WTC11 (cell line): ENCODE measurements at regions not wholly inside any gene's neighbourhood (a gene's known extent, or its start where the extent isn't known, plus 50 kb on each side); places are given as distances from the start of the nearest gene placed in this dataset.

Experiments
- ATAC-seq: fragments of 200-7000 bp; cut with Tn5 transposase; 2 replicates; pipeline ENCODE4 v1.10.0; 2021; ENCODE audit warnings: mild to moderate bottlenecking, moderate library complexity
- CTCF ChIA-PET: fragments of 300-600 bp; sonication (Branson Sonifier 250); formaldehyde crosslinking; loops from one replicate; lab custom pipeline; 2021; ENCODE audit warnings: antibody characterized with exemption; lab: Charles Lee
- POLR2A ChIA-PET: fragments of 350-600 bp; sonication (Branson Sonifier 250); formaldehyde crosslinking; loops from one replicate; lab custom pipeline; 2021; ENCODE audit warnings: antibody characterized with exemption; lab: Charles Lee
- DNase-seq: peaks from one replicate; pipeline ENCODE4 v3.0.0; 2021; ENCODE audit warnings: low spot score
- H3K27ac Mint-ChIP-seq: 2 replicates; pipeline ENCODE4 v1.8.0; 2021; ENCODE audit warnings: mixed read lengths
- H3K27me3 Mint-ChIP-seq: 2 replicates; pipeline ENCODE4 v1.8.0; 2021; ENCODE audit warnings: low read depth, mild to moderate bottlenecking, moderate library complexity, mixed read lengths
- H3K36me3 Mint-ChIP-seq: 2 replicates; pipeline ENCODE4 v1.8.0; 2021; ENCODE audit warnings: mixed read lengths
- H3K4me1 Mint-ChIP-seq: 2 replicates; pipeline ENCODE4 v1.8.0; 2022; ENCODE audit warnings: mixed read lengths
- H3K4me3 Mint-ChIP-seq: 2 replicates; pipeline ENCODE4 v1.8.0; 2021; ENCODE audit warnings: mild to moderate bottlenecking, moderate library complexity, mixed read lengths
- H3K9me3 Mint-ChIP-seq: 2 replicates; pipeline ENCODE4 v1.8.0; 2021; ENCODE audit warnings: mixed read lengths
- AFF4 ChIP-seq: sonication (generic); formaldehyde crosslinking; IDR thresholded peaks from 2 replicates; pipeline ENCODE4 v1.8.1; 2023; ENCODE audit warnings: mild to moderate bottlenecking, missing genetic modification reagents, borderline replicate concordance
- ATF1 ChIP-seq: sonication (generic); formaldehyde crosslinking; IDR thresholded peaks from 2 replicates; pipeline ENCODE4 v1.8.1; 2023; ENCODE audit warnings: mild to moderate bottlenecking, moderate library complexity, missing genetic modification reagents
- CREM ChIP-seq: sonication (generic); formaldehyde crosslinking; IDR thresholded peaks from 2 replicates; pipeline ENCODE4 v1.8.1; 2022; ENCODE audit warnings: mild to moderate bottlenecking, missing genetic modification reagents, moderate library complexity
- EMX1 ChIP-seq: fragments of 250-450 bp; sonication (Bioruptor Pico); IDR thresholded peaks from 2 replicates; pipeline ENCODE4 v1.8.0; 2021; ENCODE audit warnings: mild to moderate bottlenecking
- ERG ChIP-seq: fragments of 250-450 bp; sonication (Bioruptor Pico); IDR thresholded peaks from 2 replicates; pipeline ENCODE4 v1.8.0; 2021; ENCODE audit warnings: mild to moderate bottlenecking
- FOXP1 ChIP-seq: sonication (generic); formaldehyde crosslinking; IDR thresholded peaks from 2 replicates; pipeline ENCODE4 v1.8.0; 2022; ENCODE audit warnings: missing genetic modification reagents, mild to moderate bottlenecking, moderate library complexity, borderline replicate concordance
- GTF2I ChIP-seq: fragments of 250-450 bp; sonication (Bioruptor Pico); conservative IDR thresholded peaks from 2 replicates; pipeline ENCODE4 v1.4.0; 2021; ENCODE audit warnings: mild to moderate bottlenecking
- MYBL2 ChIP-seq: sonication (generic); formaldehyde crosslinking; IDR thresholded peaks from 2 replicates; pipeline ENCODE4 v1.8.1; 2023; ENCODE audit warnings: mild to moderate bottlenecking, moderate library complexity, missing genetic modification reagents
- NFATC4 ChIP-seq: fragments of 250-450 bp; sonication (Bioruptor Pico); IDR thresholded peaks from 2 replicates; pipeline ENCODE4 v1.9.0; 2021; ENCODE audit warnings: mild to moderate bottlenecking
- NR1H2 ChIP-seq: sonication (generic); formaldehyde crosslinking; IDR thresholded peaks from 2 replicates; pipeline ENCODE4 v1.9.0; 2021; ENCODE audit warnings: mild to moderate bottlenecking, moderate library complexity, missing genetic modification reagents
- NR2C2 ChIP-seq: sonication (generic); formaldehyde crosslinking; IDR thresholded peaks from 2 replicates; pipeline ENCODE4 v1.8.0; 2022; ENCODE audit warnings: mild to moderate bottlenecking, missing genetic modification reagents
- RELA ChIP-seq: sonication (generic); formaldehyde crosslinking; IDR thresholded peaks from 2 replicates; pipeline ENCODE4 v1.8.1; 2022; ENCODE audit warnings: missing genetic modification reagents, mild to moderate bottlenecking, borderline replicate concordance
- TEAD1 ChIP-seq: sonication (generic); formaldehyde crosslinking; IDR thresholded peaks from 2 replicates; pipeline ENCODE4 v1.8.0; 2022; ENCODE audit warnings: mild to moderate bottlenecking, missing genetic modification reagents
- ZNF121 ChIP-seq: sonication (generic); formaldehyde crosslinking; IDR thresholded peaks from 2 replicates; pipeline ENCODE4 v1.8.0; 2023; ENCODE audit warnings: missing genetic modification reagents
- ZNF532 ChIP-seq: fragments of 250-450 bp; sonication (Bioruptor Pico); IDR thresholded peaks from 2 replicates; pipeline ENCODE4 v1.9.0; 2021; ENCODE audit warnings: mild to moderate bottlenecking, borderline replicate concordance
- TF ChIP-seq, protein P1 (sequence below): sonication (generic); formaldehyde crosslinking; IDR thresholded peaks from 2 replicates; pipeline ENCODE4 v1.8.1; 2023; ENCODE audit warnings: mild to moderate bottlenecking, missing genetic modification reagents, moderate library complexity

DNA sequence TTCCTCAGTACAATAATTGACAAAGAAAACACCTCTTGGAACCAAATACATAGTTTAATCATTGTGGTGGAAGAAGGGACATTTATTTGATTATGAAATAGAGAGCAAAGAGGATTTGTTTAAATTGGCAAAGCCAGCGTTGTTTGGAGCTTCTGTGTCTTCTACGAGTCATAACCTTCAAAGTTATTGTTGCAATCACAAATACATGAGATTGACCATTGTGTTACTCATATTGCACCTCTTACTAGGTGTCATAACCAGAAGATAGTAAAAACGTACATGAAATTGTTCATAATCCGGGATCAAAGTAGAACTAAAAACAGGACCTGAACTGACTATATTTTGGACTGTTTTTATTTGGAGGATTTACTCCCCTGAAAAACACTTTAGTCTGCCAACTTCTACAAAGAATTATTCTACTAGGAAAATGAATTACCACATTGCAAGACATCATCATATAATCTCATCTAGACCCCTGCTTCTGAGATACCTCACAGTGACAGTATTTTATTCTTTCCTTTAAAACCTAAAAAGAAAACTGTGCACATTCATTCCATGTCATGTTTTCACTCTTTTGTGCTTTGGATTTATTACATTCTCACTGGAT, 151.7 kb upstream of the KLF7 start:
- Mint-ChIP-seq H3K36me3 (no peaks in the 10 kb centered on the region), H3K27ac (no peak overlapping the region), H3K27me3 (no peaks in the 10 kb centered on the region), H3K9me3 (peaks cover 4% of the 10 kb centered on the region; the same call in 1 of the 2 replicates), H3K4me3 (no peak overlapping the region), H3K4me1 (peaks cover 9% of the 10 kb centered on the region)
- TF ChIP-seq FOXP1 (no peak), ZNF532 (CRISPR knock-in tag) (no peak), TEAD1 (CRISPR knock-in tag) (no peak), ATF1 (CRISPR knock-in tag) (no peak), MYBL2 (CRISPR knock-in tag) (no peak), ZNF121 (CRISPR knock-in tag) (no peak)
- ChIA-PET CTCF (no interaction called here), POLR2A (no interaction called here)
- no peak for ATAC-seq
- no peak for DNase-seq

DNA sequence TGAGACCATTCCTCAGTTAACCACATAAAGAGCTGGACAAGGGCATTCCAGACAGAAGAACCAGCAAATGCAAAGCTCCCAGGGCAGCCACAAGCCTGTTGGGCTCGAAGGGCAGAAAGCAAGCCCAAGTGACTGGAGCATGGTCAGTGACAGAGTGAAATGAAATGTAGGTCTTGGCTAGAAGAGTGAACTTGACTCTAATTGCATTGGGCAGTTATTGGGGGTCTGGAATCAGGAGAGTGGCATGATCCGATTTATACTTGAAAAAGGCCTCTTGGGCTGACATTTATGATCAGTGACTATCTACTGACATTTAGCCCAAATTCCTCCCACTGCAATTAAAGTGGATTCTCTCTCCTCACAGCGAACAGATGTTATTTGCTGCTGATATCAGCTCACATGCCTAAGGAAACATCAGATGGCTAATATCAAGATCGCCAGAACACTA, 152.5 kb upstream of the KLF7 start:
- Mint-ChIP-seq H3K27me3 (no peaks in the 10 kb centered on the region), H3K4me1 (peaks cover 9% of the 10 kb centered on the region), H3K4me3 (no peak overlapping the region), H3K27ac (no peak overlapping the region), H3K9me3 (peaks cover 4% of the 10 kb centered on the region; the same call in 1 of the 2 replicates), H3K36me3 (no peaks in the 10 kb centered on the region)
- TF ChIP-seq NR2C2 (CRISPR knock-in tag) (no peak), GTF2I (no peak), NFATC4 (no peak), NR1H2 (CRISPR knock-in tag) (no peak)
- DNase-seq = no peak
- ChIA-PET CTCF (no interaction called here), POLR2A (no interaction called here)
- no peak for ATAC-seq

DNA sequence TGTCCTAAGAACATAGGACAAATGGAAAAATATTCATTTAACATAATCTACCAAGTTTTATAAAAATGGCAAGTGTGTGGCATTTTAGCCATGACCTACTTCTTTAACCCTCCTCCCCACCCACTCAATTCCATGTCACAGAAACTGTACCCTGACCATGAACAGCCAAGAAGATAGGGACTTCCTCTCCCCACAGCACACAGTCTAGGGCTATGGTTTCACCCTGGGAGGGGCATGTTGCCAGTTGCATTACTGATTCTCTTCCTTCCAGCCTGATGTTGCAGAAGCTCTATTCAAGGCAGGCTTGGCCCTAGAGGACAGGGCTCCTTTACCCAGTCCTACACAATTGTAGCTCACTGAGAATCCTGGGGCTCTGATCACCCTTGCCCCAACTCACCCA, 153.6 kb upstream of the KLF7 start:
- CTCF ChIA-PET = no interaction called here
- TF ChIP-seq FOXP1 = no peak
- TF ChIP-seq, protein P1, sequence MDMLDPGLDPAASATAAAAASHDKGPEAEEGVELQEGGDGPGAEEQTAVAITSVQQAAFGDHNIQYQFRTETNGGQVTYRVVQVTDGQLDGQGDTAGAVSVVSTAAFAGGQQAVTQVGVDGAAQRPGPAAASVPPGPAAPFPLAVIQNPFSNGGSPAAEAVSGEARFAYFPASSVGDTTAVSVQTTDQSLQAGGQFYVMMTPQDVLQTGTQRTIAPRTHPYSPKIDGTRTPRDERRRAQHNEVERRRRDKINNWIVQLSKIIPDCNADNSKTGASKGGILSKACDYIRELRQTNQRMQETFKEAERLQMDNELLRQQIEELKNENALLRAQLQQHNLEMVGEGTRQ (CRISPR knock-in tag) = no peak
- no peak for TF ChIP-seq CREM (CRISPR knock-in tag)
- no peak for TF ChIP-seq AFF4 (CRISPR knock-in tag)
- TF ChIP-seq RELA = no peak
- TF ChIP-seq ERG (CRISPR knock-in tag) = no peak
- TF ChIP-seq EMX1 (CRISPR knock-in tag) = no peak
- Mint-ChIP-seq H3K36me3 (no peaks in the 10 kb centered on the region), H3K27ac (no peak overlapping the region), H3K27me3 (no peaks in the 10 kb centered on the region), H3K4me3 (no peak overlapping the region), H3K9me3 (peaks cover 4% of the 10 kb centered on the region; the same call in 1 of the 2 replicates), H3K4me1 (peaks cover 9% of the 10 kb centered on the region)
- ATAC-seq (no peak), DNase-seq (no peak)
- POLR2A ChIA-PET = no interaction called here
